OCI-LY7 (cell line): ENCODE measurements at regions not wholly inside any gene's neighbourhood (a gene's known extent, or its start where the extent isn't known, plus 50 kb on each side); places are given as distances from the start of the nearest gene placed in this dataset.

Source experiments
- BruUV-seq: library from RNA; stranded (reverse); fragments of 400-500 nt; replicated peaks from 2 replicates; lab custom pipeline; 2021; lab: Mats Ljungman, UMichigan
- CTCF ChIA-PET: fragments of 300-600 bp; sonication (Branson Sonifier 250); formaldehyde crosslinking; loops from one replicate; lab custom pipeline; 2022; ENCODE audit warnings: antibody characterized with exemption; ENCODE audit not compliant: unreplicated experiment; lab: Charles Lee
- POLR2A ChIA-PET: fragments of 300-600 bp; sonication (Branson Sonifier 250); formaldehyde crosslinking; loops from one replicate; lab custom pipeline; 2022; ENCODE audit warnings: antibody characterized with exemption; lab: Charles Lee
- DNase-seq: peaks from one replicate; pipeline ENCODE4 v3.0.0-alpha.2; 2015; ENCODE audit warnings: low spot score
- H2AFZ ChIP-seq: fragments of 200-600 bp; sonication (generic), shearing (Covaris generic); 2 replicates; pipeline ENCODE4 v1.6.1; 2014; ENCODE audit warnings: mild to moderate bottlenecking, antibody characterized with exemption, low read length, moderate library complexity
- H3K27ac ChIP-seq: fragments of 200-600 bp; sonication (generic); 2 replicates; pipeline ENCODE4 v1.5.1; 2014; ENCODE audit warnings: mixed run types, low read depth, mild to moderate bottlenecking, moderate library complexity, low read length, inconsistent platforms; ENCODE audit not compliant: poor library complexity, severe bottlenecking
- H3K36me3 ChIP-seq: fragments of 200-600 bp; sonication (generic); 2 replicates; pipeline ENCODE4 v1.6.1; 2014; ENCODE audit warnings: mild to moderate bottlenecking, antibody characterized with exemption, low read length, moderate library complexity, mixed read lengths; ENCODE audit not compliant: insufficient read depth
- H3K4me1 ChIP-seq: fragments of 200-600 bp; sonication (generic); 2 replicates; pipeline ENCODE4 v1.5.1; 2014; ENCODE audit warnings: mild to moderate bottlenecking, low read length; ENCODE audit not compliant: insufficient read depth, poor library complexity, severe bottlenecking
- H3K4me2 ChIP-seq: fragments of 200-600 bp; sonication (generic); 2 replicates; pipeline ENCODE4 v1.6.1; 2014; ENCODE audit warnings: mild to moderate bottlenecking, low read length
- H3K4me3 ChIP-seq: fragments of 200-600 bp; sonication (generic); 2 replicates; pipeline ENCODE4 v1.5.1; 2014; ENCODE audit warnings: mild to moderate bottlenecking, low read depth, low read length; ENCODE audit not compliant: poor library complexity, severe bottlenecking
- H3K79me2 ChIP-seq: fragments of 200-600 bp; sonication (generic); 2 replicates; pipeline ENCODE4 v1.6.1; 2016; ENCODE audit warnings: low read depth, mild to moderate bottlenecking, low read length, moderate library complexity, mixed read lengths; ENCODE audit not compliant: insufficient read depth
- H3K9me2 ChIP-seq: fragments of 200-600 bp; sonication (generic); 2 replicates; pipeline ENCODE4 v1.6.1; 2016; ENCODE audit warnings: mild to moderate bottlenecking, low read length, mixed read lengths; ENCODE audit not compliant: insufficient read depth
- H3K9me3 ChIP-seq: fragments of 200-600 bp; sonication (generic); 2 replicates; pipeline ENCODE4 v1.6.1; 2014; ENCODE audit warnings: mild to moderate bottlenecking, mixed run types, low read length, mixed read lengths
- H4K20me1 ChIP-seq: fragments of 200-600 bp; sonication (generic); 2 replicates; pipeline ENCODE4 v1.6.1; 2014; ENCODE audit warnings: mild to moderate bottlenecking, antibody characterized with exemption, low read length, moderate library complexity, mixed read lengths; ENCODE audit not compliant: insufficient read depth
- EZH2phosphoT487 ChIP-seq: fragments of 200-600 bp; sonication (generic); IDR thresholded peaks from 2 replicates; pipeline ENCODE4 v1.6.1; 2018; ENCODE audit warnings: low read depth, borderline replicate concordance, mild to moderate bottlenecking, mixed run types, antibody characterized with exemption, low read length, moderate library complexity, mixed read lengths
- intact Hi-C: fragments of 100-400 bp; cut with micrococcal nuclease; formaldehyde crosslinking; loops from one replicate; pipeline ENCODE4 v1.10.0; 2022; ENCODE audit not compliant: unreplicated experiment
- TF ChIP-seq, protein P1 (sequence below): fragments of 200-600 bp; sonication (generic); conservative IDR thresholded peaks from 2 replicates; pipeline ENCODE4 v1.5.1; 2014; ENCODE audit warnings: mild to moderate bottlenecking, antibody characterized with exemption, low read length, moderate library complexity, mixed read lengths

GRCh38 chr17:13088666-13089065 lies 70.8 kb upstream of the ELAC2 start:
- intact Hi-C loops, result no loop called here
- Histone ChIP-seq H3K79me2 (no peaks in the 10 kb centered on the region), H3K4me1 (peaks cover 10% of the 10 kb centered on the region), H3K36me3 (no peaks in the 10 kb centered on the region), H3K27ac (no peak overlapping the region), H4K20me1 (no peaks in the 10 kb centered on the region), H3K4me2 (no peak overlapping the region), H3K4me3 (no peak overlapping the region), H3K9me3 (no peaks in the 10 kb centered on the region), H2AFZ (no peak overlapping the region), H3K9me2 (no peaks in the 10 kb centered on the region)
- no peak for DNase-seq
- ChIA-PET CTCF (no interaction called here), POLR2A (interaction anchor here (0.6 kb wide), 1 partner anchor 1643 kb away, joined by 4 read pairs; no protein-coding TSS in a partner anchor)
- TF ChIP-seq, protein P1, sequence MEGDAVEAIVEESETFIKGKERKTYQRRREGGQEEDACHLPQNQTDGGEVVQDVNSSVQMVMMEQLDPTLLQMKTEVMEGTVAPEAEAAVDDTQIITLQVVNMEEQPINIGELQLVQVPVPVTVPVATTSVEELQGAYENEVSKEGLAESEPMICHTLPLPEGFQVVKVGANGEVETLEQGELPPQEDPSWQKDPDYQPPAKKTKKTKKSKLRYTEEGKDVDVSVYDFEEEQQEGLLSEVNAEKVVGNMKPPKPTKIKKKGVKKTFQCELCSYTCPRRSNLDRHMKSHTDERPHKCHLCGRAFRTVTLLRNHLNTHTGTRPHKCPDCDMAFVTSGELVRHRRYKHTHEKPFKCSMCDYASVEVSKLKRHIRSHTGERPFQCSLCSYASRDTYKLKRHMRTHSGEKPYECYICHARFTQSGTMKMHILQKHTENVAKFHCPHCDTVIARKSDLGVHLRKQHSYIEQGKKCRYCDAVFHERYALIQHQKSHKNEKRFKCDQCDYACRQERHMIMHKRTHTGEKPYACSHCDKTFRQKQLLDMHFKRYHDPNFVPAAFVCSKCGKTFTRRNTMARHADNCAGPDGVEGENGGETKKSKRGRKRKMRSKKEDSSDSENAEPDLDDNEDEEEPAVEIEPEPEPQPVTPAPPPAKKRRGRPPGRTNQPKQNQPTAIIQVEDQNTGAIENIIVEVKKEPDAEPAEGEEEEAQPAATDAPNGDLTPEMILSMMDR, result no peak
- no peak for TF ChIP-seq EZH2phosphoT487
- BruUV-seq, result no TSS peak

GRCh38 chr17:13087802-13088201 lies 70.0 kb upstream of the ELAC2 start:
- intact Hi-C loops, result no loop called here
- no peaks in the 10 kb centered on the region for H3K9me2 ChIP-seq
- H3K27ac ChIP-seq, result no peak overlapping the region
- TF ChIP-seq EZH2phosphoT487, result no peak
- TF ChIP-seq, protein P1, result no peak
- no peak overlapping the region for H3K4me2 ChIP-seq
- no peak for DNase-seq
- no peak overlapping the region for H2AFZ ChIP-seq
- no TSS peak for BruUV-seq
- H3K4me1 ChIP-seq, result peaks cover 10% of the 10 kb centered on the region
- H3K79me2 ChIP-seq, result no peaks in the 10 kb centered on the region
- H3K36me3 ChIP-seq, result no peaks in the 10 kb centered on the region
- no peaks in the 10 kb centered on the region for H3K9me3 ChIP-seq
- ChIA-PET POLR2A (interaction anchor here (0.6 to 1.1 kb wide), 2 partner anchors 12 to 1644 kb away, joined by 3 to 4 read pairs; no protein-coding TSS in a partner anchor), CTCF (no interaction called here)
- H4K20me1 ChIP-seq, result no peaks in the 10 kb centered on the region
- no peak overlapping the region for H3K4me3 ChIP-seq

GRCh38 chr17:13086142-13086769 lies 68.4 kb upstream of the ELAC2 start:
- ChIA-PET CTCF (no interaction called here), POLR2A (no interaction called here)
- H3K4me2 ChIP-seq, result no peak overlapping the region
- no peak for DNase-seq
- no peak for TF ChIP-seq EZH2phosphoT487
- TF ChIP-seq, protein P1, result no peak
- no peaks in the 10 kb centered on the region for H3K9me2 ChIP-seq
- no peaks in the 10 kb centered on the region for H3K9me3 ChIP-seq
- no peaks in the 10 kb centered on the region for H3K36me3 ChIP-seq
- no peaks in the 10 kb centered on the region for H3K79me2 ChIP-seq
- intact Hi-C loops, result no loop called here
- H3K4me3 ChIP-seq, result no peak overlapping the region
- no peak overlapping the region for H3K27ac ChIP-seq
- peaks cover 10% of the 10 kb centered on the region for H3K4me1 ChIP-seq
- H2AFZ ChIP-seq, result no peak overlapping the region
- no TSS peak for BruUV-seq
- no peaks in the 10 kb centered on the region for H4K20me1 ChIP-seq
